Left forelimb (tissue), 1 donor: ENCODE measurements at regions not wholly inside any gene's neighbourhood (a gene's known extent, or its start where the extent isn't known, plus 50 kb on each side); places are given as distances from the start of the nearest gene placed in this dataset.

ENCODE experiments used
- DNase-seq: peaks from one replicate; pipeline ENCODE4 v3.0.0-alpha.2; 2018; ENCODE audit warnings: low spot score

GRCh38 chr1:60171801-60172200, 98.2 kb upstream of the C1orf87 start:
- DNase-seq = no peak

- no peak for DNase-seq
Measured at GRCh38 chr1:60170709-60171108, 97.1 kb upstream of the C1orf87 start.

GRCh38 chr1:60169206-60169605, 95.6 kb upstream of the C1orf87 start:
- DNase-seq = no peak

GRCh38 chr1:60162936-60163335, 89.4 kb upstream of the C1orf87 start:
- no peak for DNase-seq

- DNase-seq = no peak
Measured at GRCh38 chr1:60160141-60160540, 86.6 kb upstream of the C1orf87 start.

- DNase-seq = no peak
Measured at GRCh38 chr1:60156371-60156770, 82.8 kb upstream of the C1orf87 start.

- DNase-seq = no peak
Measured at GRCh38 chr1:60153961-60154360, 80.4 kb upstream of the C1orf87 start.

- DNase-seq = no peak
Measured at GRCh38 chr1:60152891-60153290, 79.3 kb upstream of the C1orf87 start.

- DNase-seq = no peak
Measured at GRCh38 chr1:60151311-60151710, 77.7 kb upstream of the C1orf87 start.

- DNase-seq = no peak
Measured at GRCh38 chr1:60149251-60149650, 75.7 kb upstream of the C1orf87 start.

GRCh38 chr1:60146884-60147283, 73.3 kb upstream of the C1orf87 start:
- DNase-seq = no peak

- DNase-seq = no peak
Measured at GRCh38 chr1:60145771-60146170, 72.2 kb upstream of the C1orf87 start.

GRCh38 chr1:60141743-60142142, 68.2 kb upstream of the C1orf87 start:
- no peak for DNase-seq

GRCh38 chr1:60141276-60141675, 67.7 kb upstream of the C1orf87 start:
- no peak for DNase-seq

GRCh38 chr1:60137406-60137805, 63.8 kb upstream of the C1orf87 start:
- DNase-seq = no peak

GRCh38 chr1:60136395-60136794, 62.8 kb upstream of the C1orf87 start:
- no peak for DNase-seq

GRCh38 chr1:60134716-60135115, 61.1 kb upstream of the C1orf87 start:
- DNase-seq = no peak

GRCh38 chr1:60133848-60134247, 60.3 kb upstream of the C1orf87 start:
- no peak for DNase-seq

- no peak for DNase-seq
Measured at GRCh38 chr1:60133000-60133673, 59.6 kb upstream of the C1orf87 start.

GRCh38 chr1:60132108-60132507, 58.5 kb upstream of the C1orf87 start:
- DNase-seq = no peak

GRCh38 chr1:60130703-60131102, 57.1 kb upstream of the C1orf87 start:
- DNase-seq = no peak

- no peak for DNase-seq
Measured at GRCh38 chr1:60129911-60130310, 56.3 kb upstream of the C1orf87 start.

- DNase-seq = no peak
Measured at GRCh38 chr1:60126723-60127122, 53.2 kb upstream of the C1orf87 start.
